Activated effector memory CD4-positive, alpha-beta T cell treated with anti-CD3 and anti-CD28 coated beads, Interleukin-2, amount 50 U/mL, for 16 hours (primary cell): ENCODE measurements at regions not wholly inside any gene's neighbourhood (a gene's known extent, or its start where the extent isn't known, plus 50 kb on each side); places are given as distances from the start of the nearest gene placed in this dataset.
"Not testable (repeated sequence)": the region's sequence is repeated elsewhere in the genome, so short reads cannot be mapped to it uniquely, and the experiment has no call there.

Experiments used
- DNase-seq: peaks from one replicate; pipeline ENCODE4 v3.0.0-alpha.2; 2020

DNA sequence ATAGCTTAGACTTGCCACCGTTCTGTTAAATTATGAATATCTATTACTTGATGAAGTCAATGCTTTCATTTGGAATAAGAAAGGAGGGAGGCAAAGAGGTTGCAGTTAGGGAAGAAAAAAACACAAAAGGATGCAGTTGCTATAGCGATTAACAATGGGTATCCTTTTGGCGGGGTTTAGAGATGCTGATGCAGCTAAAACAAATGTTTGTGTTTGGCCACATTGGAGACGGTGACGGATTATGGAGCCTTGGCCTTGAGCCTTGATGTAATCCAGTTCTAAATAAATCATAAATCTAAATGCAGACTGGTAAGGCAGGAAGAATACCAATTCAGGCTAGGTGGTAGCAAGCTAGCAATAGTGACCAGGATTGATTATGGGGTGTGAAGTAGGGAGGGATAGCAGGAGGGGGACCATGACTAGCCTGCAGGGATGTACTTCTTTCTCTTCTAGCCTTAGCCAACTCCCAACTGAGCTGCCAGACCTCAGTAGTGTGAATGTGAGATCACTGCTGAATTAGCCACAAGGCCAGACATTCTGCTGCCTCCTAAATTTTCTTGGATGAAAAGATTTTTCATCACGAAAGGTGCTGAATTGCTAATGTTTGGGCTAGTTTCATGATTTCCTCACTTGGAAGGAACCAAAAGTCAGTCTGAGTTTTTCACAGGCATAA, 160.3 kb downstream of the TLR4 start:
- DNase-seq, result no peak

DNA sequence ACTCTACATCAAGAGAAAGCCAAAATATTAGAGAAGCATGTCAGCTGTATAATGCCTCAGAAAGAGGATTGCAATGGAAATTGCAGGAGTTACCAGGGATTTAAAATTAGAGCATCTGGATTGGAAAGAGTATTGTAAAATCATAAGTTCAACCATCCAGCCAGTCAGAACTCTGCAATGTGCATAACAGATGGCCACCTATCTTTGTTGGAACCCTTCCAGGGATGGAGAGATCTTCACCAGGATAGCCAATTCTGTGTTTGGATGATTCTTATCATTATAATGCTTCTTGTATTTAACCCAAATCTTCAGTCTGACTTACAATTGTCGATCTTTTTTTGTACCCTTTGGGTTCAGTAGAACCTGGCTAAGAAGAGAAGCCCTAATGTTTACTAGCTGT, 164.4 kb downstream of the TLR4 start:
- DNase-seq, result no peak

DNA sequence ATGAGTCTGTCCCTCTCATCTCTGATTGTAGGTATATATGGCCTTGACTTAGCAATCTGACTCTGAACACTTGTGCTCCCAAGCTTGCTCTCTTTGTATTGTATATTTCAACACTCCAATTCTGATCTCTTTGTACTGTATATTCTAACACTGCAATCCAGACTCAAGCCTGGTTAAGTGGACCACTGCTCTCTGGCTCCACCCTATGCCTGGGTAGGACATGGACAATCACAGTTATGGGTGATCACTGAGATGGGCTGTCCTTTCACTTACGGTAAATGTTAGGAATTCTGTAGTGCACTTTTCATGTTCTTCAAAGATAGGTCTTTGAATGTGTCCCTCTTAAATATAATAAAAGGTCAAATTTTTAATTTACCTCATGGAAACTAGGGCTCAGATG, 165.1 kb downstream of the TLR4 start:
- no peak for DNase-seq

DNA sequence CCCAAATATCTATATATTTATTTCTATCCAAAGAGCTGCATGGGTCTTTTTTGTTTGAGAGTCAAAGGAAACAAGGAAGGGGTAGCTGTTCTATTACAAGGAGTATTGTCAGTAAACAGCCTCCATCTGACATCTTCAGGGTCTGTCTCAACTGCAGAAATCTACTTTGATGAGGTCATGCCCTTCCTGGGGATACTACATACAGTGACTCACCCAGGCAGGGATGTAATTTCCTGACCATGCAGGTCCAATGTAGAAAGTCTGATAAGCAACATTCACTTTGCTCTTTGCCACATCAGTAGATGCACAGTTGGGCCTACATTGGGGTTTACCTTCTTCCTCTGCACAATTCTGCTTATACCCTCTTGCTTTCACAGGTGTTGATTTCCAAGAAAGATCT, 165.5 kb downstream of the TLR4 start:
- no peak for DNase-seq

DNA sequence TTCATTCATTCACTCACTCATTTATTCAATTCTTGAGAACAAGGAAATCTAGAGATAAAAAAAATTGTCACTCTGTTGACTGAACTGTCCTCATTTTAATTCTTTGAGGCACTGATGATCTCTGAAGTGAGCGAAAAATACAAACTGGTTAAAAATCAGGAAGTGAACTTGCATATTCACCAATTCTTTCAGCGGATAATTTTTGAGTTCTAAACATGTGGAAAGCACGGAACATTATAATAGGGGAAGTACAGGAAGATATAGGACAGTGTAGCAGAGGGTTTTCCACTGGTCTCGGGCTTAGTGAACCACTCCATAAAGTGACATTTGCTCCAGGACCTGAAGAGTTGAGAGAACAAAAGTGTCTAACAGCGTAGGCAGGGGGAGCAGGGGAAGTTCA, 169.5 kb downstream of the TLR4 start:
- DNase-seq, result no peak

DNA sequence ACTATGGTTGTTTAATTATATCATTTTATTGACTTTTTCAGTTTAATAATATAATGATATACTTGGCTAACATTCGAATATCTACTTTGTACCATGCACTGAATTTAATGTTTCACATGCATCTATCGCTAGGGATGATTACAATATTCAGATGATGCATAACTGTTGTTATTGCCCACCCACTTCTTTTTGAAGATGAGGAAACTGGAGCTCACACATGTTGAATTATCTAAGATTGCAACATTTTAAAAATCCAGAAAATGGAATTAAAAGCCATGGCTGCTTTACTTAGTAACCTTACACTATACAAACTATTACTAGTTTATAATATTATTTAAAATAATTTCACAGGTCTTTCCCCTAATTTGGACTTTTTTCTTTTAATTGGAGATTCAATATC, 171.7 kb downstream of the TLR4 start:
- no peak for DNase-seq

DNA sequence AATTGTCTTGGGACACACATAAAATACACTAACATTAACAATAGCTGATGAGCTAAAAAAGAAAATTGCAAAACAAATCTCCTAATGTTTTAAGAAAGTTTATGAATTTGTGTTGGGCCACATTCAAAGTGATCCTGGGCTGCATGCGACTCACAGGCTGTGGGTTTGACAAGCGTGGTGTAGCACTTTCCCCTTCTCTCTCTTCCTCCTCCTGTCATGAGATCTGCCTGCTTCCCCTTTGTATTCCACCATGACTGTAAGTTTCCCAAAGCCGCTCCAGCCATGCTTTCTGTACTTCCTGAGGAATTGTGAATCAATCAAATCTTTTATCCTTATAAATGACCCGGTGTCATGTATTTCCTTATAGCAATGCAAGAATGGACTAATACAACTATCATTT, 178.0 kb downstream of the TLR4 start:
- no peak for DNase-seq

DNA sequence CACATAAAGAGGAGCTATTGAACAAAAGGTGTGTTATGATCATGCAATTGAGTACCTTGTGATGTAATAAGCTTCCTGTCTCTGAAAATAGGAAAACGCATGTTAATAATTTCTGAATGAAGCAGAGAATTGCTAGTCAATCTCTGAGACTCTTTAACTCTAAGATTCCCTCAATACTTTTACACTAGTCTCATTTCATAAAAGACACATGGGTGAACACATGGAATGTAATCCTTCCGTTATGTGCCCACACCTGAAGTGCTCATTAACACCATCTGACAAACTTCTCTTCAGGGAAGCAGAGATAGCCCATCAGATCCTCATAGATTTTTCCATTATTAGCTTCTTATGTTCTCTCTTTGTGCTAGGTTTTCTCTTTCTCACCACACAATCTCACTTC, 182.4 kb downstream of the TLR4 start:
- no peak for DNase-seq

DNA sequence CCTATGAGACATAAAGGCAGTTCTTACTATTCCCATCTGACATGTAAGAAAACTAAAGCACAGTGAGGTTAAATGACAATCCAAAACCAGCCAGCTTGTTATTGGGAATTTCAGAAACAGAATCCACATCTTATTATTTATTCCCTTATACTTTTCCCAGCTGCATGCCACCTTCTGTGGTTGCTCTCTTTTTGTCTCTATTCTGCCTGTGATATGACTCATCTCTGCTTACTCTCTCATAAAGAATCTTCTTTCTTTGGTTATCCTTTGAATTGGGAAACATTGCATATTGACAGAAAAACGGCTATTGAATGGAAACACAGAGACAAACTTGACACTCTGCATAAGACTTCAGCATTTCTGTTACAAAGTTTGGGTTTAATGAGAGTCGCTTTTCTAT, 183.2 kb downstream of the TLR4 start:
- no peak for DNase-seq

DNA sequence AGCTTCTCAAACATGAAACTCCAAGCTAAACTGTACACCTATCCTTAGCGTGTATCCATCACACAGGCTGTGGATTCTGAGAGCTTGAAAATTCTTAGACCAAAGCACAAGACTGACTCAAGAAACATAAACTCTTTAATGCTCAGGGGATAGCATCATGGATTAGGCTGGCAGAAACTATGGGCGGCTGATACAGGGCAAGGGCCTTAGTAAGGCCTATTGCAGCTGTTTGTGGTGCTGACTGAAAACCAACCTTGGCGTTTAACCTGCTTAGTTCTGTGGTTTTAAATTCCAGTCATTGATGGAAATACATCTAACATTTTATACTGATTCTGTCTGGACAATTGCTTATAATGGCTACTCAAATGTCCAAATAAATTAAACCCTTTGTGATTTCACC, 183.7 kb downstream of the TLR4 start:
- DNase-seq, result no peak

DNA sequence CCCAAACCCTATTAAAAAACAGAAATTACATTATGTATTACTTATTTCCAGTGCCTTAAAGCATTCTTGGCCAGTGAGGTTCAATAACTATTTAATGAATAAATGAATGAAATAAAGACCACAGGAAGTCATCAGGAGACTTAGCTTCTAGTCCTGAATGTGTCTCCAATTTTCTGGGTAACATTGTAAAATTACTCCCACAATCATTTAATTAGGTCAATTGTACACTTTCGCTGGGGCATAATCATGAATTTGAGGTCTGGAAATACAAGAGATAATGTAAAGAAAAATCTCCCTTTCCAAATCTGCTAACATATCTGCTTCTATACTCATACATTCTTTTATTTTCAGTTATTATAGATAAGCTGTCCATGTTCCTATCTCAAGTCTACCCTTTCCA, 199.2 kb downstream of the TLR4 start:
- no peak for DNase-seq

DNA sequence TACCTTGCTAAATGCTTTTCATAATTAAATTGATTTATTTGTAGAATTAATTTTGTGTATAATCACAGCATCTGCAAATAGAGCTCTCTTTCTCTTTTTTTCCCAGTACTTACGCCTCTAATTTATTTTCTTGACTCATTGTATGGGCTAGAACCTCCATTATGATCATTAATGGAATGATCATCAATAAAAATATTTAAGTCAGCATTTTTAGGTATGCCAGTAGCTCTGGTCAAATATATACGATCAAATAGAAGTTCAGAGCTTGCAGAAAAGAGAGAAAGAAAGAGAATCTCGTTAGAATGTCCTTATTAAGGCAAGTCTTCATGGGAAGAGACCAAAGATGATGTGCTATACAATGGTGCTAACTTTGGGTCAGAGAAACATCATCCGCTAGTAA, 202.6 kb downstream of the TLR4 start:
- DNase-seq, result no peak

DNA sequence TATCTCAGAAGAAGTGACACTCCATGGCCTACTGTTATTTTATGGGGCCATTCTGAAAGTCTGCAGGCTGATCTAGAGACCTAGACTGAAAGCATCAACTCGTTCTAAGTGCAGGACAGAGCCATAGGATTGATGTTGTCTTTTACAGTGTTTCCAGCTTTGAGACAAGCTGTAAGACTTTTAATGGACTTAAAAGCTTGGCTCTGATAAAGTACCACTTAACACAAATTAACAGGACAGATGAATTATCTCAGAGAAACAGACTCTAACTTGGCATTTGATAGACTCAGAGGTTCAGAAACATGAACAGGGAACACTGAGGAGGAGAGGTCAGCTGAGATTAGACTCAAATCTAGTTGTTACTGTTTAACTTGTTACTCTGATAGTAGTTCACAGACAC, 203.2 kb downstream of the TLR4 start:
- no peak for DNase-seq

DNA sequence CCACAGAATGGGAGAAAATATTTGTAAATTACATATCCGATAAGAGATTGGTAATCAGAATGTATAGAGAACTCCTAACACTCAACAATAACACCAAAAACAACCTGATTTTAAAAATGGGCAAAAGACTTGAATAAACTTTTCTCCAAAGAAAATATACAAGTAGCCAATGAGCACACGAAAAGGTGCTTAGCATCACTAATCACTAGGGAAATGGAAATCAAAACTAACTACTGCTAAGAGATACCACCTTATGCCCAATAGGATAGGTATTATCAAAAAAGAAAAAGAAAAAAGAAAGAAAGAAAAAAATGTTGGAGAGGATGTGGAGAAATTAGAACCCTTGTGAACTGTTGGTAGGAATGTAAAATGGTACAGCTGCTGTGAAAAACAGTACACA, 212.1 kb downstream of the TLR4 start:
- no peak for DNase-seq

DNA sequence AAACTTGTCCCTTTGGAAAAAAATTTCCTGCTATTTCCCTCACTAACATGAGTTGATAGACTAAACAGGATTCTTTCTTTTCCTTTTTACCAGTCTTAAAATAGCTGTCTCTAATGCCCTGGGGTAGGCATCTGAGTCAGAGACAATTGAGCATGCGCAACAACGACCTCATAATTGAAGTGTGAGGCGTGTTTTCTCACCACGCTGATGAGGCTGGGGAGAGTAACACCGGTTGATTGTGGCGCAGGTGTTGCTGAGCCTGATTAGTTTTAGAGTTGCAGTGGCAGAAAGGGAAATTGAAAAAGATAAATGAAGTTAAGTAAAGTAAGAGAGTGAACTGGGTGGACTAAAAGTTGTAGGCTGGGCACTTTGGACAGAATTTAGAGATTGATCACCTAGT, 213.7 kb downstream of the TLR4 start:
- DNase-seq, result no peak

DNA sequence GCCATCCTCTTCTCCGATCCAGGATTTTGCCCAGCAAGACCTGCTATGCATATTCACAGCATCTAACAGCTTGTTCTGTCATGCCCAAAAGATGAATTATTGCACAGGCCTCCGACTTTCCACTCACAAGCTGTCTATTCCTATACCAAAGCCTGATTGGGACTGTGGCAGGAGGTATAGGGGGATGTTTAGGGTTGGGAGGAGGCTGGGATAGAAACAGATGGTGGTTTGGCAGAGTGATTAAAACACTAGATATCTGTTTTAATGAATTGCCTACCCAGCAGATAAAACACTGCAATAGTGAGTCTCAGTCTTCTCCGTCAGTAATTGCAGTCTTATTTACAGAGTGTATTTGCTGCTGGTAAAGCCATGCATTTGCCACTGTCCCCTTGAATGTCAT, 215.3 kb downstream of the TLR4 start:
- DNase-seq, result no peak

DNA sequence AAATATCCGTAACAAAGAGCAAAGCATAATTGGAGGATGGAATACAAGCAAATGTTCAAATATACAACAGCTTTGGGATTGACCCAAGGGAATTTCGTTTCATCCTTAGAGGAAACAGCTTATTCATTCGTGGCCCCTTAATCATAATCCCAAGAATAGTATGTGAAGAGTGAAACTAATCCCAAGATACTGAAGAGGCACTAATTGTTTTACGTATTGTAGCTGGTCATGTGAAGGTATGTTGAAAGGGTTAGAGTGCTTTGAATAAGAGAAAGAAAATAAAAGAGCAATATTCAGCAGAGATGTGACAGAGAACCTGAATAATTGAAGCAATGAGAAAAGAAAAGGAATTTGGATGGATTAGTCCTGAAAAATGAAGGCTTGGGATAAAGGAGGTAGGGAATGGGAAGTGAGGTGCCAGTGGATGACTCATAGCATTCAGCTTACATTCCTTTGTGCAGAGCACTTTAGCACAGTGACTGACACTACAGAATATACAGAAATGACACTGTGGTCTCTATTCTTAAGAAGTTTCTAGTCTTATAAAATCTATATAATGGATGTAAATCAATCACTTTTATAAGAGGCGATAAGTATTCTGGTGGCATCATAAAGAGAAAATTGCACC, 221.9 kb downstream of the TLR4 start:
- DNase-seq, result no peak

DNA sequence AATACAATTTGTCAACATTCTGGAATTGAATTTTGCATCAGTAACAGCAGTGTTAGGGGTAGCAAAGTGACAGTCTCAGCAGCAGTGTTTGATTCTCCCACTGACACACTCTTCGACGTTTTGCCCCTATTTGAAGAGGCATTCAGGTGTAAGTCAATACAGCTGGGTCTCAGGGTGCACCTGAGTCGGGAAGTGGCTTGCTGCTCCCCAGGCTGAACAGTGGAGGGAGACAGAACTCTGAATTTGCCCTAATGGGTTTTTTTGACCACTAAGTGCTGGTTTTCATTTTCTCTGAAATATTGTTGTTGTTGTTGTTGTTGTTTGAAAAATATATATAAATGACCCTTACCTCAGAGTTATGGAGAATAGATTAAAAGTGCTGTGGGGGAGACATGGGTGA, 223.2 kb downstream of the TLR4 start:
- DNase-seq, result no peak

DNA sequence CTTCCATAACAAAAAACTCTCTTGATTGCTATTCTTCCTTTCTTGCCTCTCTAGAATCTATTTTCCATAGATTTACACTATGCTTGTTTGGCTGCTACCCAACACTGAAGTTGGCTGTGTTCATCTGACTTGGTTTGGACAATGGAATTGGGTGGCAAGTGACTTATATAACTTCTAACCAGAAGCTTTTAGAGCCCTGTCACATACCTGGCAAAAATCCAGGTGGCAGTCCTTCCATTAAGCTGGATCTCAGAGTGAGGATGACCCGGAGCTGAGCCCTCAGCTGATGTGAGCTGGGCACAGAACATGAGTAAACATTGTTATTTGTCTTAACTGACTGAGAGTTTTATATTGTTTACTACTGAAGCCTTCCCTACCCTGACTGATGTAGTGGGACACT, 225.7 kb downstream of the TLR4 start:
- DNase-seq, result no peak

DNA sequence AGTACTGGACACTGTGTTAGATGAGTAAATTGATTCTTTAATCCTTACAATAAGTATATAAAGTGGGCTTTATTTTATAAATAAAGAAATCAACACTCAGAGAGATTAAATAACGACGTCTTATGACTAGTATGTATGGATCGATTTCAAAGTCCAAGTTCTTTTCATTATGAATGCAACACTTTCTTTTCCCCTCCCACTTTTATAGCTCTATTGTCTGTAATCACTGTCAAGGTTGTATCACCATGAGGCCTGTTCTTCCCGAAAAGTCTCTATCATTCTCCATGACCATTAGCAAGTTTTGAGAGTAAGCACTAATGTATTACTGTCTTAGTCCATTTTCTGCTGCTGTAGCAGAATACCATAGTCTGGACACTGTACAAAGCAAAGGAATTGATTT, 228.4 kb downstream of the TLR4 start:
- no peak for DNase-seq

DNA sequence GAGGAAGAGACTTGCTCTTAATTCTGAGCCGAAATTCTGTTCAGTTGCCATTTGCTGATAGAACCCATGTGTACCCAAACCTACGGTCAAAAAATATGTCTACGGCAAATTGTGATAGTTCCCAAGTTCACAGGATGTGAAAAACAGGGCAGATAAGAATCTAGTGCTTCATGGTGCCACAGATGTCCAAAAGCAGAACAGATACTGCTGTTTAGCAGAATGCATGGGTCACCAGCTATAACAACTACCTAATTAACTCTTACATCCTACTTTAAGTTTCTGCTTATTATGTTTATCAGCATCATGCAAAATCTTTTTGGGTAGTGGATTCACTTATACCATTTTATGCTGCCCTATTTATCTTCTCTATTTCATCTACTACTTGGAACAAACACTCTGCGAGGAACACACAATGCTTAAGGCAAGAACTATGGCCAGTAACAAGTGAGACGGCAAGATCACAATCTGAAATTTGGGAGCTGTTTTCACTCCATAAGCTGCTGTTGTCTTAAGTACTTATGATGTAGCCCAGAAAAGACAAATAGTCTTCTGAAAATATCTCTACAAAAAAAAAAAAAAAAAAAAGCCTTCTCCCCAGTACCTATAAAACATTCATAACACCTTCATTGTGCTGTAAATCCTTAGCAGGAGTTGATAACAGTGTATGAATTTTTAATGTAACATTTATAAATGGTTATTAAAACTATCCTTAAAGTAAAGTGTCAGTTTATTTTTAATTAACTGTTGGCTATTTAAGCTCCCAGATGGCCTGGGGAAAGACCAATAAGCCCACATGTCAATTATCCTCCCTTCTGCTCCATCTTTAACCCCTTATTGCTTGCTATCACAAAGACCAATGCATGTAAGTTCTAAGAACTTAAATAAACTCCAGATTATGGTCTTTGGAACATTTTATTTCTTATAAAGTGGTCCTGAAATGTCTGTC, 232.3 kb downstream of the TLR4 start:
- DNase-seq, result no peak

DNA sequence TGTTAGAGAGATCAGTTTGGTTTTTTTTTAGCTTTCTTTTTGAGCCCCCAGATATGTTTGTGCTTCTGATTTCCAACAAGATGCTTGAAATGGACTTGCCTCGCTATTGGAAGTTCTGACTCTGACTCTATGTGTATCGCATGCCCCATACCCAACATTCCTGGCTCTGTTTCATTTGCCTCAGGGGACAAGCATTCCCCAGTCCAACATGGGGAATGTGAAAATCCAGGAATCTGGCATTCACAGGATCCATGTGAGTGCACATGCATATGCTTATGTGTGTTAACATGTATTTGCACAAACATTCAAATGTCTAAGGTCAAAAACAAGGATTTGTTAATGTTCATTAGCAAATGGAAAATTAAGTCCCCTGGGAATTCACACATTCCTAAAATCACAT, 233.9 kb downstream of the TLR4 start:
- DNase-seq, result no peak

DNA sequence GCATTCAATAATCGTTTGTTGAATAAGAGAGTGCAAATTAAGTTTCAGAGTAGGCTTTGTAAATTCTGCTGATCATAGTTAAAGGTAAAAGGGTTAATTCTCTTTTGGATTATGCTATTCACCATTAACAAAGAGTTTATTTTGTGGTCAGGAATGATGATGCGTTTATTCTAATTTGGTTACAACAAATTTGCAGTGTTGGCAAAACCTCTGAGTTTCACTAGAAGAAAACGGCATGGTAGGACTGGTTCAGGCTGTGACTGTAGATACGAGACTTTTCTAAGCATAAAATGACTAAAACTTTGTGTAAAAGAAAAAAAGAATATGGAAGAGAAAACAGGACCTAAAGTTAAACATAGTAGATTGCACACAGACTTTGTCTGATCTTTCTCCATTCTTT, 234.7 kb downstream of the TLR4 start:
- no peak for DNase-seq

DNA sequence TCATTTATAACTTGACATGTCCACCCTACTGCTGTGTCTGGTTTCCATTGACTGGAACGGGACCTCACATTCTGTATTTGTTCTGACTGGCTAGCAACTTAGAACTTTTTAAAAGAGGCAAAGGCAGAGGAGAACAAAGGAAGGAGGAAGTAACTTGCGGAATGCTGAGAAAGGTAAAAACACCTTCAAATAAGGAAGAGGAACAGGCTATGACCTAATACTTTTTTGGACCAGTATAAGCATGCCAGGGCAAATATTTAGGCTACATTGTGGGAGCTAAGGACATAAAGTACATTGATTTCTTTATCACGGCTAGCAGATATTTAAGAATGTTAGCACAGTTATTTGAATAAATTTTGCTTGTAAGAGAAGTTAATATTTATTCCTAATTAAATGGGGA, 240.5 kb downstream of the TLR4 start:
- not testable (repeated sequence) for DNase-seq
